GM12892 (cell line): ENCODE measurements at regions not wholly inside any gene's neighbourhood (a gene's known extent, or its start where the extent isn't known, plus 50 kb on each side); places are given as distances from the start of the nearest gene placed in this dataset.

Experiments
- POLR2A ChIP-seq: IDR thresholded peaks from 2 replicates; pipeline ENCODE4 v1.6.1; 2011; ENCODE audit warnings: low read depth, low read length, control low read depth
- POLR2AphosphoS5 ChIP-seq: IDR thresholded peaks from 2 replicates; pipeline ENCODE4 v1.6.1; 2011; ENCODE audit warnings: low read depth, low read length, control low read depth

- TF ChIP-seq POLR2AphosphoS5 (no peak), POLR2A (no peak)
These were observed 69.2 kb upstream of the GRID2 start for GRCh38 chr4:92234393-92235176.
